B cell (primary cell): ENCODE measurements at regions not wholly inside any gene's neighbourhood (a gene's known extent, or its start where the extent isn't known, plus 50 kb on each side); places are given as distances from the start of the nearest gene placed in this dataset.

Source experiments
- ATAC-seq: fragments of 200-7000 bp; cut with Tn5 transposase; one replicate; pipeline ENCODE4 v1.10.0; 2021; ENCODE audit warnings: low read depth, mild to moderate bottlenecking, moderate number of reproducible peaks, moderate library complexity
- CTCF ChIA-PET: fragments of 350-600 bp; sonication (Branson Sonifier 250); formaldehyde crosslinking; loops from one replicate; lab custom pipeline; 2021; ENCODE audit warnings: antibody characterized with exemption, inconsistent platforms; lab: Charles Lee
- POLR2A ChIA-PET: fragments of 350-600 bp; sonication (Branson Sonifier 250); formaldehyde crosslinking; loops from one replicate; lab custom pipeline; 2021; ENCODE audit warnings: antibody characterized with exemption; lab: Charles Lee
- DNase-seq: peaks from one replicate; pipeline ENCODE4 v3.0.0; 2013
- H2AFZ ChIP-seq: 2 replicates; pipeline ENCODE4 v1.6.1; 2012; ENCODE audit warnings: mild to moderate bottlenecking, low read depth, low read length; ENCODE audit not compliant: insufficient read depth, poor library complexity, severe bottlenecking
- H3K27ac ChIP-seq, 2 donors: 1 replicate in 1 of 2; 2 replicates in 1 of 2; pipeline ENCODE4 v1.5.1; 2012 to 2013; ENCODE audit warnings: low read length in 2 of 2, mild to moderate bottlenecking in 2 of 2, moderate library complexity in 1 of 2
- H3K27me3 ChIP-seq, 4 experiments: fragments of 200-600 bp in 1 of 4; sonication (generic) in 1 of 4; replicated peaks in 1 of 4; 1 replicate in 2 of 4; 2 replicates in 2 of 4; pipeline versions ENCODE4 v1.6.1 to v1.7.0; 2013 to 2016; ENCODE audit warnings: low read length in 3 of 4, mild to moderate bottlenecking in 2 of 4, mixed read lengths in 1 of 4, moderate library complexity in 1 of 4; ENCODE audit not compliant: insufficient read depth in 4 of 4, control insufficient read depth in 3 of 4; ENCODE audit errors: control extremely low read depth in 1 of 4
- H3K36me3 ChIP-seq, 2 experiments: replicated peaks in 1 of 2; 1 replicate in 1 of 2; 2 replicates in 1 of 2; pipeline versions ENCODE4 v1.6.1 to v1.7.1; 2013; ENCODE audit warnings: low read length in 1 of 2; ENCODE audit not compliant: insufficient read depth in 2 of 2, control insufficient read depth in 1 of 2; ENCODE audit errors: control extremely low read depth in 1 of 2, extremely low read depth in 1 of 2
- H3K4me1 ChIP-seq, 2 donors: fragments of 200-600 bp in 1 of 2; sonication (generic) in 1 of 2; 1 replicate in 1 of 2; 2 replicates in 1 of 2; pipeline versions ENCODE4 v1.5.1 to v1.6.1; 2013 to 2017; ENCODE audit warnings: low read length in 2 of 2; ENCODE audit not compliant: control insufficient read depth in 2 of 2, insufficient read depth in 2 of 2
- H3K4me2 ChIP-seq: replicated peaks from 2 replicates; pipeline ENCODE3; 2012; ENCODE audit warnings: mild to moderate bottlenecking, low read depth, low read length; ENCODE audit not compliant: poor library complexity, severe bottlenecking
- H3K4me3 ChIP-seq, 5 experiments: fragments of 200-600 bp in 1 of 5; sonication (generic) in 1 of 5; 1 replicate in 3 of 5; 2 replicates in 2 of 5; pipeline versions ENCODE4 v1.5.1 to v1.7.0; 2011 to 2016; ENCODE audit warnings: low read length in 4 of 5, mild to moderate bottlenecking in 4 of 5, low read depth in 2 of 5, control low read depth in 1 of 5, moderate library complexity in 1 of 5; ENCODE audit not compliant: insufficient read depth in 1 of 5; ENCODE audit errors: control extremely low read depth in 1 of 5, extremely low read depth in 1 of 5
- H3K79me2 ChIP-seq: fragments of 200-600 bp; sonication (generic); one replicate; pipeline ENCODE4 v1.6.0; 2016; ENCODE audit warnings: low read length; ENCODE audit not compliant: control insufficient read depth, insufficient read depth
- H3K9ac ChIP-seq: fragments of 200-600 bp; sonication (generic); 2 replicates; pipeline ENCODE4 v1.6.1; 2017; ENCODE audit warnings: mild to moderate bottlenecking, low read length, moderate library complexity
- H3K9me3 ChIP-seq, 3 donors: one replicate each; pipeline versions ENCODE4 v1.6.1 to v1.7.1; 2013; ENCODE audit warnings: low read length in 2 of 3; ENCODE audit not compliant: control insufficient read depth in 2 of 3, insufficient read depth in 1 of 3; ENCODE audit errors: control extremely low read depth in 1 of 3
- H4K20me1 ChIP-seq: 2 replicates; pipeline ENCODE4 v1.6.0; 2012; ENCODE audit warnings: mild to moderate bottlenecking, low read length; ENCODE audit not compliant: insufficient read depth, control insufficient read depth, poor library complexity, severe bottlenecking
- H3K27ac Mint-ChIP-seq: one replicate; pipeline ENCODE4 v1.8.0; 2021; ENCODE audit warnings: mixed read lengths
- H3K27me3 Mint-ChIP-seq: one replicate; pipeline ENCODE4 v1.8.0; 2021; ENCODE audit warnings: mixed read lengths
- H3K4me1 Mint-ChIP-seq: one replicate; pipeline ENCODE4 v1.8.0; 2021; ENCODE audit warnings: mixed read lengths
- H3K4me3 Mint-ChIP-seq: one replicate; pipeline ENCODE4 v1.8.0; 2021; ENCODE audit warnings: mixed read lengths
- H3K9me3 Mint-ChIP-seq: one replicate; pipeline ENCODE4 v1.8.0; 2022; ENCODE audit warnings: mixed read lengths; ENCODE audit not compliant: insufficient read depth
- EZH2 ChIP-seq: IDR thresholded peaks from 2 replicates; pipeline ENCODE4 v1.6.1; 2012; ENCODE audit warnings: borderline replicate concordance, low read depth, mild to moderate bottlenecking, moderate library complexity, low read length; ENCODE audit not compliant: insufficient read depth, poor library complexity, severe bottlenecking
- WGBS: methylation state at CpG from one replicate; pipeline ENCODE4 v1.1.5; 2013; ENCODE audit warnings: missing lambda C conversion rate; ENCODE audit not compliant: insufficient coverage; 5-methylcytosine and 5-hydroxymethylcytosine counted together
- intact Hi-C: fragments of 100-400 bp; cut with micrococcal nuclease; formaldehyde crosslinking; loops from one replicate; pipeline ENCODE4 v1.10.0; 2022
- TF ChIP-seq, protein P1 (sequence below): fragments of 200-600 bp; IDR thresholded peaks from one replicate; pipeline ENCODE4 v1.8.0; 2022; ENCODE audit warnings: antibody characterized with exemption, mild to moderate bottlenecking

DNA sequence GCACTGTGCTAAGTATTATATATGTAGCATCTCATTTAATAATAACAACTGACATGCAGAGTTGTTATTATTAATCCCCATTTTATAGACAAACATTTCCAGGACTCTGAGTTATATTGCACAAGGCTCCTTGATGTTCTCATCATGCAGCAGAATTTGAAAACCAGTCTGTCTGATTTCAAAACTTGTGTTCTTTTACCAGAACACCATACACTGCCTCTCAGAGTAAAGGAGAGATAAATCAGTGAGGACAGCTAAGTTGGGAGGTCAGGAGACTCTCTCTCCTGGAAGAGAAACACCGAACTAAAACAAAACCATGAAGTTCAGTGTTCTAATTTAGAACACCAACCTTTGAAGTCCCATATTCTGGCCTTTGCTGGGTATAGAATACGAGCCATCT, 92.7 kb upstream of the TNC start:
- H3K4me3 Mint-ChIP-seq: no peak overlapping the region
- DNase-seq (no peak), ATAC-seq (no peak)
- H3K36me3 ChIP-seq: no peaks in the 10 kb centered on the region
- CTCF ChIA-PET: no interaction called here
- no peaks in the 10 kb centered on the region for H4K20me1 ChIP-seq
- no peaks in the 10 kb centered on the region for H3K9me3 ChIP-seq
- no peak overlapping the region for H3K9ac ChIP-seq
- peaks cover 50% of the 10 kb centered on the region for H3K4me1 Mint-ChIP-seq
- no CpG with 5 or more reads among the region's 2 CpGs for WGBS
- H3K27ac Mint-ChIP-seq: no peak overlapping the region
- H3K27ac ChIP-seq: no peak overlapping the region
- H3K27me3 ChIP-seq: no peaks in the 10 kb centered on the region
- no peak overlapping the region for H2AFZ ChIP-seq
- no peak overlapping the region for H3K4me2 ChIP-seq
- intact Hi-C loops: no loop called here
- TF ChIP-seq EZH2: no peak
- TF ChIP-seq, protein P1, sequence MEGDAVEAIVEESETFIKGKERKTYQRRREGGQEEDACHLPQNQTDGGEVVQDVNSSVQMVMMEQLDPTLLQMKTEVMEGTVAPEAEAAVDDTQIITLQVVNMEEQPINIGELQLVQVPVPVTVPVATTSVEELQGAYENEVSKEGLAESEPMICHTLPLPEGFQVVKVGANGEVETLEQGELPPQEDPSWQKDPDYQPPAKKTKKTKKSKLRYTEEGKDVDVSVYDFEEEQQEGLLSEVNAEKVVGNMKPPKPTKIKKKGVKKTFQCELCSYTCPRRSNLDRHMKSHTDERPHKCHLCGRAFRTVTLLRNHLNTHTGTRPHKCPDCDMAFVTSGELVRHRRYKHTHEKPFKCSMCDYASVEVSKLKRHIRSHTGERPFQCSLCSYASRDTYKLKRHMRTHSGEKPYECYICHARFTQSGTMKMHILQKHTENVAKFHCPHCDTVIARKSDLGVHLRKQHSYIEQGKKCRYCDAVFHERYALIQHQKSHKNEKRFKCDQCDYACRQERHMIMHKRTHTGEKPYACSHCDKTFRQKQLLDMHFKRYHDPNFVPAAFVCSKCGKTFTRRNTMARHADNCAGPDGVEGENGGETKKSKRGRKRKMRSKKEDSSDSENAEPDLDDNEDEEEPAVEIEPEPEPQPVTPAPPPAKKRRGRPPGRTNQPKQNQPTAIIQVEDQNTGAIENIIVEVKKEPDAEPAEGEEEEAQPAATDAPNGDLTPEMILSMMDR: no peak
- H3K79me2 ChIP-seq: no peaks in the 10 kb centered on the region
- peaks cover 0 to 18% of the 10 kb centered on the region in 2 donors for H3K4me1 ChIP-seq
- POLR2A ChIA-PET: no interaction called here
- no peaks in the 10 kb centered on the region for H3K27me3 Mint-ChIP-seq
- no peak overlapping the region for H3K4me3 ChIP-seq
- no peaks in the 10 kb centered on the region for H3K9me3 Mint-ChIP-seq

DNA sequence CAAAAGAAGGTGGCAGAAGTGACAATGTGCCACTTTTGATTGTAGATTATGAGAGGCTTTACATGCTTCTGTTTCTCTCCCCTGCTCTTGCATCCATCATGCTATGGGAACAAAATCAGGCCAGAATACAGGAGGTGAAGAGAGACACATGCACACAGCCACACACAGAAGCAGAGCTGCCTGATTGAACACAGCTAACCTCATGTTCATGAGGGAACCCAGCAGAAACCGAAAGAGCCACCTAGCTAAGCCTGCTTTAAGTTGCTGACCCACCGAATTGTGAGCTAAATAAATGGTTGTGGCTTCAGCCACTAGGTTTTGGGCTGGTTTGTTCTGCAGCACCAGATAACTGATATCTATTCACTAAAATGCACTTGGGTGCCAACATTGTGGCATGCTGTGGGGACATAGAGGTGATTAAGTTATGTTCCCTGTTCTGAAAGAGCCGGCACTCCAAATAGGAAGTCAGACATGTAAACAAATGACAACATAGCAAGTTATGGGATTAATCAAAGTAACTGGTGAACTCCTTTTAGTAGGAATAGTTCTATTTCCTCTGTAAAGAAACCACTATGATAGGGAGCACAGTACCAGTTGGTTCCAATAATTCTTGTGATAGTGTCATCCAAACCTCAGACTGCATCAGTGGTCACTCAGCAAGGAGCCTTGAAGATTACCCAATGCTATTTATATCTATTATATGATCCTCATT, 93.6 kb upstream of the TNC start:
- ChIA-PET CTCF (no interaction called here), POLR2A (no interaction called here)
- Histone ChIP-seq H3K9ac (no peak overlapping the region), H3K36me3 (no peaks in the 10 kb centered on the region), H3K4me1 (peaks cover 0 to 21% of the 10 kb centered on the region in 2 donors), H2AFZ (no peak overlapping the region), H3K4me2 (no peak overlapping the region), H3K27me3 (no peaks in the 10 kb centered on the region), H3K9me3 (no peaks in the 10 kb centered on the region), H3K79me2 (no peaks in the 10 kb centered on the region), H3K4me3 (no peak overlapping the region), H3K27ac (no peak overlapping the region), H4K20me1 (no peaks in the 10 kb centered on the region)
- TF ChIP-seq, protein P1: no peak
- no peak for TF ChIP-seq EZH2
- H3K27ac Mint-ChIP-seq: peak overlapping the region; percentile 3
- ATAC-seq (peak; percentile 49), DNase-seq (peak; percentile 14)
- H3K4me1 Mint-ChIP-seq: peaks cover 52% of the 10 kb centered on the region
- intact Hi-C loops: no loop called here
- no peaks in the 10 kb centered on the region for H3K27me3 Mint-ChIP-seq
- WGBS: 40% methylated on average over 2 of the region's 3 CpGs
- H3K4me3 Mint-ChIP-seq: peak overlapping the region; percentile 17
- no peaks in the 10 kb centered on the region for H3K9me3 Mint-ChIP-seq
